Uterus (tissue), 2 donors: ENCODE measurements at regions not wholly inside any gene's neighbourhood (a gene's known extent, or its start where the extent isn't known, plus 50 kb on each side); places are given as distances from the start of the nearest gene placed in this dataset.

Experiments used
- POLR2A ChIP-seq, 2 donors: fragments of 450-650 bp; IDR thresholded peaks; one replicate each; pipeline ENCODE4 v1.6.1; 2016; ENCODE audit warnings: antibody characterized with exemption in 2 of 2, mild to moderate bottlenecking in 1 of 2, moderate library complexity in 1 of 2
- TF ChIP-seq, protein P1 (sequence below), 4 experiments: fragments of 200-600 bp in 2 of 4; fragments of 450-650 bp in 2 of 4; sonication (generic) in 2 of 4; IDR thresholded peaks; one replicate each; pipeline ENCODE4 v1.5.1; 2016 to 2019; ENCODE audit warnings: antibody characterized with exemption in 4 of 4, mild to moderate bottlenecking in 2 of 4, moderate library complexity in 1 of 4

DNA sequence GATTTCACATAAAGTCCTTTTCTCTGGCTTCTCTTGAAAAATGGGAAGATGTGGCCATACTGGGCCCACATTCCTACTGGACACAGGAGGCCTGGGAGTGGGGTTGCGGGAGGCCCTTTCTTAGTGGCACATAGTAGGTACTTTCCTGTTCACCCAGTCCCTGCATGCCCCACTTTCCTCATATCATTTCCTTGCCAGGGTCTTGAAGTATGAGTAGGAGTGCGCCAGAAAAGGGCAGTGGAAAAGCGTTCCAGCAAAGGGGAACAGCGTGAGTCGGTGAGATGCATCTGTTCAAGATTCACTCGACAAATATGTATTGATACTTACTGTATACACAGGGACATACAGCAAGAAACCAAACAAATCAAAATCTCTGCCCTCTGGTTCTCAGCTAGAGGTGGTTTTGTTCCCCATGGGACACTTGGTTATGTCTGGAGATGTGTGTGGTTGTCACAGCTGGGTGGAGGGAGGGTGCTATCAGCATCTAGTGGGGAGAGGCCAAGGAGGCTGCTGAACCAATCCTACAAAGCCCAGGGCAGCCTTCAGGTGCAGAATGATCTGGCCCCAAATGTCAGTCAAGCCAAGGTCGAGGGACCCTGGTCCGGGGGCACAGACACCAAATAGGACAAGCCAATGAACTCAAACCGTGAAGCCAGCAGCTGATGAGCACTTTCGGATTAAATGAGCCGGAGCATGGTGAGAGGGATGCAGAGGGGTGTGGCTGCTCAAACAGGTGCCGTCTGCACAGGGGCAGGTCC is 151.4 kb downstream of the CEBPB start:
- TF ChIP-seq, protein P1, sequence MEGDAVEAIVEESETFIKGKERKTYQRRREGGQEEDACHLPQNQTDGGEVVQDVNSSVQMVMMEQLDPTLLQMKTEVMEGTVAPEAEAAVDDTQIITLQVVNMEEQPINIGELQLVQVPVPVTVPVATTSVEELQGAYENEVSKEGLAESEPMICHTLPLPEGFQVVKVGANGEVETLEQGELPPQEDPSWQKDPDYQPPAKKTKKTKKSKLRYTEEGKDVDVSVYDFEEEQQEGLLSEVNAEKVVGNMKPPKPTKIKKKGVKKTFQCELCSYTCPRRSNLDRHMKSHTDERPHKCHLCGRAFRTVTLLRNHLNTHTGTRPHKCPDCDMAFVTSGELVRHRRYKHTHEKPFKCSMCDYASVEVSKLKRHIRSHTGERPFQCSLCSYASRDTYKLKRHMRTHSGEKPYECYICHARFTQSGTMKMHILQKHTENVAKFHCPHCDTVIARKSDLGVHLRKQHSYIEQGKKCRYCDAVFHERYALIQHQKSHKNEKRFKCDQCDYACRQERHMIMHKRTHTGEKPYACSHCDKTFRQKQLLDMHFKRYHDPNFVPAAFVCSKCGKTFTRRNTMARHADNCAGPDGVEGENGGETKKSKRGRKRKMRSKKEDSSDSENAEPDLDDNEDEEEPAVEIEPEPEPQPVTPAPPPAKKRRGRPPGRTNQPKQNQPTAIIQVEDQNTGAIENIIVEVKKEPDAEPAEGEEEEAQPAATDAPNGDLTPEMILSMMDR (IDR thresholded peaks at IDR 0.05), result no peak
- no peak for TF ChIP-seq POLR2A (IDR thresholded peaks at IDR 0.05)
